ENCODE measurements at regions not wholly inside any gene's neighbourhood (a gene's known extent, or its start where the extent isn't known, plus 50 kb on each side); places are given as distances from the start of the nearest gene placed in this dataset.

DNA sequence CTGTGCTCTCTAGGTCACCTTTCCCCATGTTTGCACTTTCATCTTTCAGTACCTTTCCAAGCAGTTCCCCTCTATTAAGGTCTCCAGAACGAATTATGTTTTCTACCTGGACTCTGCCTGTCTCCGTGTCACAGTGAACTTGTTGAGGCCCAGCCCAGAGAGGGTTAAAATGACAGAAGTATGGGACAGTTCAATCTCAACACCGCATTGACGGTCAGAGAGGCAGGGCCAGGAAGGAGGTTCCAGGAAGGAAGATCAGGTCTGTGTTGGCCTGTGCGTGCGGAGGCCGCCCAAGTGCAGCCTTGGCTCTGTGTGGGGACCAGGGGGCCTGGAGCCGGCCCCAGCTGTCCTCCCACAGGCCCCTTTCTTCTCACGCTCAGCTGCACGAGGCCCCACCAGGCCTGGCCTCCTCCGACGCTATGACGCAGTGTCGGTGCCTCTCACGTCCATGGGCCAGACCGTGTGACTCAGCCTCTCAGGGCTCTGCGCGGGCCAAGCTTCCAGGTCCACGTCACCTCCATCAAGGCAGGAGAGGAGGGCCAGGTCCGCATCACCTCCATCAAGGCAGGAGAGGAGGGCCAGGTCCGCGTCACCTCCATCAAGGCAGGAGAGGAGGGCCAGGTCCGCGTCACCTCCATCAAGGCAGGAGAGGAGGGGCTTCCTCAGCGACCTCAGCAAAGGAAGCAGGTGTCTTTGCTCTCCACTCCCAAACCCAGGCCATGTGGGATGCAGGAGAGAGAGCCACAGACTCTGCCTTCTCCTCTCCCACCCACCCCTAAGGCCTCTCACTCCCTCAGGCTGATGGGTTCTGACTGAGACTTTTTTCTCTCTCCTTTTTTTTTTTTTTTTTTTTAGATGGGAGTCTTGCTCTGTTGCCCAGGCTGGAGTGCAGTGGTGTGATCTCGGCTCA, 83.1 kb downstream of the CPN2 start:
- TF ChIP-seq, protein P1, sequence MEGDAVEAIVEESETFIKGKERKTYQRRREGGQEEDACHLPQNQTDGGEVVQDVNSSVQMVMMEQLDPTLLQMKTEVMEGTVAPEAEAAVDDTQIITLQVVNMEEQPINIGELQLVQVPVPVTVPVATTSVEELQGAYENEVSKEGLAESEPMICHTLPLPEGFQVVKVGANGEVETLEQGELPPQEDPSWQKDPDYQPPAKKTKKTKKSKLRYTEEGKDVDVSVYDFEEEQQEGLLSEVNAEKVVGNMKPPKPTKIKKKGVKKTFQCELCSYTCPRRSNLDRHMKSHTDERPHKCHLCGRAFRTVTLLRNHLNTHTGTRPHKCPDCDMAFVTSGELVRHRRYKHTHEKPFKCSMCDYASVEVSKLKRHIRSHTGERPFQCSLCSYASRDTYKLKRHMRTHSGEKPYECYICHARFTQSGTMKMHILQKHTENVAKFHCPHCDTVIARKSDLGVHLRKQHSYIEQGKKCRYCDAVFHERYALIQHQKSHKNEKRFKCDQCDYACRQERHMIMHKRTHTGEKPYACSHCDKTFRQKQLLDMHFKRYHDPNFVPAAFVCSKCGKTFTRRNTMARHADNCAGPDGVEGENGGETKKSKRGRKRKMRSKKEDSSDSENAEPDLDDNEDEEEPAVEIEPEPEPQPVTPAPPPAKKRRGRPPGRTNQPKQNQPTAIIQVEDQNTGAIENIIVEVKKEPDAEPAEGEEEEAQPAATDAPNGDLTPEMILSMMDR (tag by site-specific recombination; IDR thresholded peaks at IDR 0.05): no peak
- TF ChIP-seq YY2 (tag by site-specific recombination; IDR thresholded peaks at IDR 0.05) (no peak), ZNF114 (tag by site-specific recombination; IDR thresholded peaks at IDR 0.05) (no peak), GLI2 (tag by site-specific recombination; IDR thresholded peaks at IDR 0.05; ENCODE audit: borderline replicate concordance, low read depth) (no peak)
- TF ChIP-seq, protein P2, sequence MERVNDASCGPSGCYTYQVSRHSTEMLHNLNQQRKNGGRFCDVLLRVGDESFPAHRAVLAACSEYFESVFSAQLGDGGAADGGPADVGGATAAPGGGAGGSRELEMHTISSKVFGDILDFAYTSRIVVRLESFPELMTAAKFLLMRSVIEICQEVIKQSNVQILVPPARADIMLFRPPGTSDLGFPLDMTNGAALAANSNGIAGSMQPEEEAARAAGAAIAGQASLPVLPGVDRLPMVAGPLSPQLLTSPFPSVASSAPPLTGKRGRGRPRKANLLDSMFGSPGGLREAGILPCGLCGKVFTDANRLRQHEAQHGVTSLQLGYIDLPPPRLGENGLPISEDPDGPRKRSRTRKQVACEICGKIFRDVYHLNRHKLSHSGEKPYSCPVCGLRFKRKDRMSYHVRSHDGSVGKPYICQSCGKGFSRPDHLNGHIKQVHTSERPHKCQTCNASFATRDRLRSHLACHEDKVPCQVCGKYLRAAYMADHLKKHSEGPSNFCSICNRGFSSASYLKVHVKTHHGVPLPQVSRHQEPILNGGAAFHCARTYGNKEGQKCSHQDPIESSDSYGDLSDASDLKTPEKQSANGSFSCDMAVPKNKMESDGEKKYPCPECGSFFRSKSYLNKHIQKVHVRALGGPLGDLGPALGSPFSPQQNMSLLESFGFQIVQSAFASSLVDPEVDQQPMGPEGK (tag by site-specific recombination; IDR thresholded peaks at IDR 0.05): no peak
